UCSD-AML1 (cell line): ENCODE measurements at regions not wholly inside any gene's neighbourhood (a gene's known extent, or its start where the extent isn't known, plus 50 kb on each side); places are given as distances from the start of the nearest gene placed in this dataset.

Experiments used
- DNase-seq: peaks from one replicate; lab custom pipeline; 2025; ENCODE audit not compliant: unreplicated experiment; lab: John Stamatoyannopoulos, UW

DNA sequence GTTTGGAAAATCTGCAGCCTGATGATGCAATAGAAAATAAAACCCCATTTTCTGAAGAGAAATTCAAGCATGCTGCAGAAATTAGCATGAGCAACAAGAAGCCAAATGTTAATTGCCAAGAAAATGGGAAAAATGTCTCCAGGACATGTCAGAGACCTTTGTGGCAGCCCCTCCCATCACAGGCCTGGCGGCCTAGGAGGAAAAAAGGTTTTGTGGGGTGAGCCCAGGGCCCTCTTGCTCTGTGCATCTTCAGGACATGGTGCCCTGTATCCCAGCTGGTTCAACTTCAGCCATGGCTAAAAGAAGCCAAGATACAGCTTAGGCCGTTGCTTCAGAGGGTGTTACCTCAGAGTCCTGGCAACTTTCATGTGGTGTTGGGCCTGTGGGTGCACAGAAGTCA is 775.5 kb upstream of the SEL1L start:
- DNase-seq, result no peak

DNA sequence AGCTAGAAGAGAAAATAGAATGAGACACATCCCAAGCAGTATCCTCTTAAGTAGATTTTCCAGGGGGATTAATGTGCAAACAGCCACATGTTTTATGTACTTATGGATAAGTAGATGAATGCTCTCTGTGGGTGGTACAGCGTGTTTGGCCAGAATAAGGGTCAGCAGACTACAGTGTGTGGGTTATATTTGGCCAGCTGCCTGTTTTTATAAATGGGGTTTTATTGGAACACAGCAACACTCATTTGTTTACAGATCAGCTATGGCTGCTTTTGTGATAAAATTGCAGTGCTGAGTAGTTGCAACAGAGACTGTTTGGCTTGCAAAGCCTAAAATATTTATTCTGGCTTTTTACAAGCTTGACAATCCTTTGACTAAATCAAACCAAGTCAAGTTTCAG is 780.2 kb upstream of the SEL1L start:
- DNase-seq, result no peak

DNA sequence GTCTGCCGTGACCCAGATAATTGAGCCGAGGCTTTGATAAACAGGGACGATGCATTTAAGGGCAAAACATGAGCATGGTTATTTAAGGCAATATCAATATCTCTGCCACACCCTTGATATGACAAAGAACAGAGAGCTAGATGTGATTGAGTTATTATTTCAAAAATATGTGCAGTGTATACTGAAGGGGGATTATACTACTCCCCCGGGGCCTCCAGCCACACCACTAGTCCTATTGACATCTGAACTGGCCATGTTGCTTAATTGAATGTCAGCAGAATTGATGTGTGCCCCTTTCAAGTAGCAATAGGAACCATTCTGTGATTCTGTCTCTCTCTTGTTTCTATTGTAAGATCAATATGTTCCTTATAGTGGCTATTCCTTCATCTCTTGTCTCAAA is 794.8 kb upstream of the SEL1L start:
- no peak for DNase-seq

DNA sequence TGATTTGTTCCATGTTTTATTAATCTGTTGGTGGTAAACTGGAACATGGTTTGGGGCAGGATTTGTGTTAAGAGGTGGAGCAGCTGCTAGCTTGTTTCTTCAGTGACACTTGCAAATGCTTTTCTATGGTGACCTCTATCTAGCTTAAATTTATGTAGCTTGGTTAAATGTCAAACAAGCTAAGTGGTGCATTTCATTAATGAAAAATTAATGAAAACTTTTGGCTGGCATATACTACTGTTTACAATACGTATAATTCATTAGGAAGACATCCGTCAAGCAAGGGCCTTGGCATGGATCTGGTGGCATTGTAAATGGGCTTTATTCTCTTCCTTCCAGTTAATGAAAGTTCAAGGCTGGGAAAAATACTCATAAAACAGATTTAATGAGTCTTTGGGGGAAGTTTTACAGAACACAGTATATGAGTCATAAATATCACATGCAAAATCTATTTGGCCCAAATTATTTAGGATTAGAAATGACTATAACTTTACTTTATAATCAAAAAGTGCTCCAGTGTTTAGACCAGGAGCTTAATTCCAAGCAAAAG is 807.7 kb upstream of the SEL1L start:
- DNase-seq, result no peak

DNA sequence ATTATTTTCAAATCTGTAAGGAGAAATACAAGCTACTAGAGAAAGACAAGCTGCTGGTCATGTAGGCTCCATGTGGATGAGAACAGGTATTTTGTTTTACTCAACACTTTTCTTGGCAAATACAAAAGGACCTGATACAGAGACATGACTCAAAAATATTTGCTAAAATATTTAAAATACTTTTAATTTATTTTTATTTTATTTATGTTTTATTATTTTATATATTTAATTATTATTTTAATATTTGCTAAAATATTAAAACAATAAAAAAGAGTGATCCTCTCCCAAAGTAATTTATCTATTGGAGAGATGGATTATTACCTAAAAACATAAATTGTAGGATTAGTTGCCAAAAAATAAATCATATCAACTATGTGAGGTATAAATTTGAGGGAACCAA is 808.9 kb upstream of the SEL1L start:
- no peak for DNase-seq

DNA sequence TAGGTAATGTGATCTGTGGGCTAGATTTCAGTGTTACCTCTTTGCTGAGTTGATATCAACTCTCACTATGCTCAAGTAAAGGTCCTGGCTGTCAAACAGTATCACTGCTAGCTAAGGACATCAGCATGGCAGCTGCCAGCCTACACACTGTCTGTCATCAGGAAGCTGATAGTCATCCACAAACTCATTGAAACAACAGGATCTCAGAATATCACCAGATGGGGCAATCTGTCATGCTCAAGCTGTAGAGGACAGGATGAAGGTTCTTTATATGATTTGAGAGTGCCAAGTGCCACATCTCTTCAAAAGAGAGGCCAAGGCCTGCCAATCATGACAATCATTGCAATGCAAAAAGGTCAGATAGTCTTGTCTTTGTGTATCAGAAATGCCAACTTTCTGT is 811.5 kb upstream of the SEL1L start:
- DNase-seq, result no peak

DNA sequence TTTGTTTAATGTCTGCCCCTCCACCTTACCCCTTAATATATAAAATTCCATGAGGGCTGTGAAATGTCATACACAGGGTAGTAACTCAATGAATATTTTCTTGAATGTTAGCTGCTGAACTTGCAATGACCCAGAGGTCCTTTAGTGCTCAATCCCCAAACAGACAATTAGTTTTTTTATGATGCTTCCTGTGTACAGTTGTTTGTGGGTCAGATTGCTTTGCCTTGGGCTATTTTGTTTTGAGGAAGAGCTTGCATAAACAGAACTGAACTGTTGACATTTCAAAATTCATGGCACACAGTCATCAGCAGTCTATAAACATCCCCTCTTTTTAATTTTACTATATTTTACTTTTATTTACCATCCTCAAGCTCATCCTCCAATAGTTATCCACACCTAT is 820.5 kb upstream of the SEL1L start:
- no peak for DNase-seq

DNA sequence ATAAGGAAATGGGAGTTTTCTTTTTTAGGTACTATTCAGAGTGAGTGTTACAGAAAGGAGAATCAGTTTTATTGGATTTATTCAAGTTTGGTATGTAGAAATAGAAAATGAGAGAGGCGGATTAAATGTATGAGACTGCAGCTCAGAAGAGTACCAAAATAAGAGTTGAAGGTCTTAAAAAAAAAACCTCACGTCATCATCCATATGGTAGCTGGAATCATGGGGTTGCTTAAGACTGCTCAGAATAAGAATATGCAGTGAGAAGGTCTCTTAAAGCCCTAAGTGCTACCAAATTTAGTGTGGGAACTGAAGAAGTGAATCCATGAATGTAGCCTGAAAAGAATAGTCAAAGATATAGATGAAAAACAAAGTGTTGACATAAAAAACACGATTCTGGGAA is 825.5 kb upstream of the SEL1L start:
- DNase-seq, result no peak

DNA sequence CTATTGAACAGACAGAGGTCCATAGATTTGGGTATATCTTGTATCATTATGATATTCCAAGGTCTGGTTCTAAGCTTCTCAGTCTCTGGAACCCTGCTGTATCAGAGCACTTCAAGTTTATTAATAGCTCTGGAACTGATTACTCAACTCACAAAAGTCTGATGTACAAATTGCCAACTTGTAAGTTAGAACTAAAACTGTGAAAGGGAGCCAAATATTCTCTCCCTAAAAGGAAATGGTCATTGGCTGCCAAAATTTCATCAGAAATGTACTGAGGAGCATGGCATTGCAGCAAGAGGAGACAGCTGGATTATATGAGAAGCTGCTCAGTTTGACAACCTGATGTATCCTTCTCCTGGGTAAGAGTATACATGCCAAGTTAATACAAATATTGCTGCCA is 828.8 kb upstream of the SEL1L start:
- no peak for DNase-seq

DNA sequence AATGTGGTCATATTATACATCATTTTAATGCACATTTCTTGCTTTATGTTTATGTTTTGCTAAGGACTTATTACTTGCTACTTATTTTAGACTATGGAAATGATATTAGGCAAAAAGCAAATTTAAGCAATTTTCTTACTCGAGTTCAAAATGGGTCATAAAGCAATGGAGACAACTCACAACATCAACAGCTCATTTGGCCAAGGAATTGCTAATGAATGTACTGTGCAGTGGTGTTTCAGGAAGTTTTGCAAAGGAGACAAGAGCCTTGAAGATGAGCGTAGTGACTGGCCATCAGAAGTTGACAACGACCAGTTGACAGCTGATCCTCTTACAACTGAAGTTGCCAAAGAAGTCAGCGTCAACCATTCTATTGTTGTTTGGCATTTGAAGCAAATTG is 831.8 kb upstream of the SEL1L start:
- DNase-seq, result no peak

DNA sequence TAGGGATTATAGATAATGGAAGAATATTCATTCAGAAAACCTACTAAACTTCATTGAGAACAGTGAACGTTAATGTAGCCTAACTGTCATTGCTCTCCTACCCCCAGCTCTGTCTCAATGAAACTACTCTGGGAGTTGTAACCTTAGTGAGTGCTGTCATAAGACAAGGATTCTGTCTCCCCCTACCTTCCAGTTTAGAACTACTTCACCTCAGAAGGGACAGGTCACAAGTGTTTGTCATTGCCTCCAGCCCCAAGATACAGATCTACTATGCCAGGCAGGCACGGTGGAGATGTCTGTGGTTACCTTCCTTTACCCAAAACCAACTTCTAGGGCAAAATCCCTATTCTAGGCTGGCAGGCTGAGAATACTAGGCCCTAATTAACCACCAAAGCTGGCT is 833.1 kb upstream of the SEL1L start:
- DNase-seq, result no peak

DNA sequence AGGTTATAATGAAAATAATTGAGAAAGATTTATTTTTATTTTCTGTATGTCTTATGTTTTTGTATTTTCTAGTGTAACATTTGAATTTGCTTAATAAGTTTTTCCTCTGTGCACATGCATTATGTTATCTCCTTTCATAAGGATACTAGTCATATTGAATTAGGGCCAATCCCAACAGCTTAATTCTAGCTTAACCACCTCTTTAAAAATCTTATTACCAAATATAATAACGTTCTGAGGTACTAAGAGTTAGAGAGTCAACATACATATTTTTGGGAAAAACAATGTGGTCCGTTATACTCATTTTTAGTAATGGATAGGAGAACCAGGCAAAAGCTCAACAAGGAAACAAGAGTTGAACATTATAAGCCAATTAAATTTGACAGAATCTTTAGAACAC is 845.6 kb upstream of the SEL1L start:
- DNase-seq, result no peak

DNA sequence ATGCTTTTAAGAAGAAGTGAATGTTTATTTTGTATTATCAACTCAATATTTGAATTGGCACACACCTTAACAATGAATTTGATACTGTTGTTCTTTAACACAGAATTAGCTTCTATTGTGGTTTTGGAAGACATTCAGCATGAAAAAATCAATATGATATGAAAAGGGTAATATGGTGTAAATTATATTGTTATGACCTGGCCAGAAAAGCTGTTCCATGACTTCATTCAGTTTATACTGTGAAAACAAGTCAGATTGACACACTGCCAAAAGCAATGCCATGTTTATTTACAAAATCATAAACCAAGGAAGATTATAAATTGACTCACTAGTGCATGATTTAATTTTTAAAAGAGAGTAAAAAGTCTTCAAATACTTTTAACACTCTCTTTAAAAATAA is 851.4 kb upstream of the SEL1L start:
- DNase-seq, result no peak

DNA sequence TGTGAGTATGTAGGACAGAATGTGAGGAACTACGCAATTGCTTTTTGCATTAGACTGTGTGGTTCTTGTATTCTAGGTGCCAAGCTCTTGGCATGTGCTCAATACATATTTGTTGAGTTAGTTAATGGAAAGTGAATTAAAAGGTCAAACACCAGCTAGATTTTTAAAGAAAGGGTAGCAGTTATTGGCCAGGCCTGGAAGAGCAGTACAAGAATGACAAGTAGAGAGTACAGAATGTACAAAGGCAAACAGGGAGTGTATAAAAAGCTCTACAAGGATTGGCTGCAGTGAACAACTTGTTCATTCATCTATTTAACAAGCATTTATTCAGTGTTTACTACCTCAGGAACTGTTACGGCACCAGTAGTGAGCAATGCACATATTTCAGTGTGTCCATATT is 854.0 kb upstream of the SEL1L start:
- DNase-seq, result no peak

DNA sequence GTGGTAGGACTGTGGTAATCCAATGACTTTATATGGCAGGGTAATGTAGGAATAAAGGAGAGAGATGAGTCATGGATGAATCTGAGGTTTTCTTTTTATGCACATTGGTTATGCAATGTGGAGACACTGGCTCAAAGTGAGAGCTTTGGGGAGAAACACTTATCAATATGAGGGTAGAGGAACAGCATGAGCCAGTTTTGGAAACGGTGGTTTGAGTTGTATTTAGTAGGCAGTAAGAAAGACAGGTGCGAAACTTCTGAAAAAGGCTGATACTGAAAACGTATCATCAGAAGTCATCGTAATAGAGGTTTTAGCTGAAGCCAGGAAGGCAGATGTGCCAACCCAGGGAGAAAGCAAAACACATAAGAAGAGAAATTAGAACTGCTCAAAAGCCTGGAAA is 854.8 kb upstream of the SEL1L start:
- no peak for DNase-seq

DNA sequence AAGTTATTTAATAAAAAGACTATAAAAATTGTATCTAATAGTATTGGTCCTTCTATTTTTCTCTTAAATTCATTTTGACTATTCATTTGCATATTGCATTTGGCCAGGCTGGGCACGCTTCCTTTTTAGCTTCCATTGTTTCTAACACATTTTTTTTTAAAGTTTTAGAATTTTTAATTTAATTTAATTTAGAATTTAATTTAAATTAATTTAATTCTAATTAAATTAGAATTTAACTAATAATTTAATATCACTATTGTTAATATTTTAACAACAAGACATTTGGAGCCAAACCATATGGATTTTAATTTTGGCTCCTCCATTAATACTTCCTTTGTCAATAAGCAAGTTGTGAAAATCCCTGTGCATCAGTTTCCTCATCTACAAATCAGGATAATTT is 856.9 kb upstream of the SEL1L start:
- DNase-seq, result no peak

DNA sequence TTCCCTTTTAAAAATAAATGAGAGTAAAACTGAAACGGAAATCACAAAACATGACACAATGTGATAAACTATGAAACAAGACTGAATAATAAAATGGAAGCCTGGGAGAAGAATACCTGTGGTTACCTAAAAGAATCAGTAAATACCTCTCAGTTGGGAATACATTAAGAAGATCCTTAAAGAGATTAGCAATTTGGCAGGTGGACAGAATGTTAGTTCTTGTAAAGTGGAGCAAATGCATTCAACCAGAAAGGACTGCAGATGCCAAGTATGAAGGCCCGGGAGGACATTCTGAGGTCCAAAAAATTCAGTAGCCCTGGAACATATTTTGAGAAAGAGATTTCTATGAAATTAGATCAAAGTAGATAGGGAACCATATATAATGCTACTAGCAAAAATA is 861.3 kb upstream of the SEL1L start:
- no peak for DNase-seq

DNA sequence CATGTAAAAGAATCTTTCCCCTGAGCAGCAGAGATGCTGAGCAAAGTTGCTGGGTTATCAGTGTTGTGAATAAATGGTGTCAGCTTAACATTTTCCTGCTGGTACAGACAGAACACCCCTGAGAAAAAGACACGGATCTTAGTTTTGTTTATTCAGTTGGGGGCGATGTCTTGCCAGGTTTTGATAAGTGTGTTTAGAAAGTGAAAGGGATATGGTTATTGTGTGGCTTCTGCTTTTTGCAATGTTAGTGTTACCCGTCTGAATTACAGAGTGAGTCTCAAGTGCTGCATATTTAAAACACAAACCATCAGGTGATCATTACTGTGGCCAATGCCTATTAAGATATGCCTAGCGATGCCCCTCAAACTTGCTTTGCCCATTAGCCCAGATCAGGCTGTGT is 864.6 kb upstream of the SEL1L start:
- DNase-seq, result no peak

DNA sequence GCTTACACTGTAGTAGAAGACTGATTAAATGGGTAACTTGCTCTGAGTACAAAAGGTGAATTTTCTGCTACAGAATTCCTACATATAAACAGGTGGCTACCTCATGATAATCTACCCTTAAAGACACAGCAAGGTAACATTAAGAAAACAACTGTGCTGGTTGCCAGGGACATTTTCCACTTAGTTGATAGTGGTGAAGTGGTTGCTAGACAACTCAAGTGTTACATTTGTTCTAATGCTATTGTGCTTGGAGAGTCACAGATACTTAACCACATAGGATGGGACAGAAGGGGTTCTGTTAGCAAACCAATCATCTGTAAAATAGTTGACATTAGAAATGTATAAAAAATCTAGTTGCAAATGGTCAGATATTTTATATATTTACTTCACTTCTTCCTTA is 870.3 kb upstream of the SEL1L start:
- no peak for DNase-seq

DNA sequence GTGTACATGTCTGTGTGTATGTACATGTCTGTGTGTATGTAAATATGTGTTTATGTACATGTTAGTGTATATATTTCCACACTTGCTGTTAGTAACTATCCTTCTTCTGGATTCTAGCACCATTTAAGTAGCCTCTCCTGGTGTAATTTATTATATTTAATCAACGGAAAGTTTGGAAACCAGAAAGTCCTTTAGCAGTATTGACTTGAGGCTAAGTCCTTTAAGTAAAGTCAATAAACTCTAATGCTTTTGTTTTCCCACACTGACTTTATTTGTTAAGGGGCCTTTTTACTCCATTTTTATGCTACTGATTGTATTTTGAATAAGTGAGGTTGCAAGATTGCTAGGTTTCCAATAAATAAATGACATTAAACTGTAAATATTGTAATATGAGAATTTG is 876.4 kb upstream of the SEL1L start:
- no peak for DNase-seq

DNA sequence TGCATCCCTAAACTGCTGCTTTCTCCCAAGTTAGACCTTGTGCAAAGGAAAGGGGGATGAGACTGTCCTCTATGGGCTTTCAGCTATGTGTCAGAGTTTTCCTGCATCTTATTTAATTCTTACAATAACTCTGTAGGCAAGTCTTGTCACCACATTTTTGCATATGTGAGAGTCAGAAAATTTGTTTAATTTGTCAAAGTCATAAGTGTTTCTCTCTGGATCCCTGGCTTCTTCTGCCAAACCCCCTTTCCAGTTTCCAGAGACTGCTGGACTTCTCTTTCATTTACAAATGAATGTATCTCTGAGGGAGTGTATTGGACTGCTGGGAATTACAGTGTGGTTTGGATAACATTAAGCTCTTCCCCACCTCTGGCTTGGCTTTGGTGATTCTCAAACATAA is 877.6 kb upstream of the SEL1L start:
- no peak for DNase-seq

DNA sequence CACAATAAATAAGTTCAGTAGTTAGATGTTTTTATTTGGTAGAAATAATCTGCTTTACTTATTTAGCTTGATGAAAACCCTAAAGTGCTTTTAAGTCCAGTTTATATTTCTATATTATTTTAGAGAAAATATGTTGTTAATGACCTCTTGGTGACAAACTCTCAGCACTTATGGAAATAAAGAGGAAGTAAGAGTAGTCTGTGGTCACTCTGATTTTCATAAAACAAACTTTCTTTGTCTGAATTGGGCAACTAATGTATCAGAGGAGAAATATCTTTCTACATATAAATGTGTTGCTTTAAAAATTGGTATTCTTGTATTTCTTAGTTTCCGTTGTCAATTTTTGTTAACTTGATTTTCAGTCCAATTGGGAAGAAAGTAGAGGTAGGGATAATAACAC is 878.9 kb upstream of the SEL1L start:
- DNase-seq, result no peak

DNA sequence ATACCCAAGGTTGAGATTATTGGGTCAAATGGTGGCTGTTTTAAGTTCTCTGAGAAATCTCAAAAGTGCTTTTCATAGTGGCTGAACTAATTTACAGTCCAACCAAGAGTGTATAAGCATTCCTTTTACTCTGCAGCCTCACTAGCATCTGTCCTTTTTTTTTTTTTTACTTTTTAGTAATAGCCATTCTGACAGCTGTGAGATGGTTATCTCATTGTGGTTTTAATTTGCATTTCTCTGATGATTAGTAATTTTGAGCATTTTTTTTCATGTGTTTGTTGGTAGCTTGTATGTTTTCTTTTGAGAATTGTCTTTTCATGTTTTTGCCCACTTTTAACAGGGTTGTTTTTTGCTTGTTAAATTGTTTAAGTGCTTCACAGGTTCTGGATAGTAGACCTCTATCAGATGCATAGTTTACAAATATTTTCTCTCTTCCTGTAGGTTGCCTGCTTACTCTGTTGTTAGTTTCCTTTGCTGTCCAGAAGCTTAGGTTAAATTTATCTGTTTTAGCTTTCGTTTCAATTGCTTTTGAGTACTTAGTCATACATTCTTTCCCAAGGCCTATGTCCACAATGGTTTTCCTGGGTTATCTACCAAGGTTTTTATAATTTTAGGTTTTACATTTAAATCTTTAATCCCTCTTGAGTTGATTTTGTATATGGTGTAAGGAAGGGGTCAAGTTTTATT is 881.3 kb upstream of the SEL1L start:
- DNase-seq, result no peak
